ENCODE measurements at regions not wholly inside any gene's neighbourhood (a gene's known extent, or its start where the extent isn't known, plus 50 kb on each side); places are given as distances from the start of the nearest gene placed in this dataset.
A peak's percentile ranks its signal among the peaks of the same experiment; 100 is the strongest.

GRCh38 chr17:33517746-33518145, 224.7 kb upstream of the ASIC2 start:
- no peak for DNase-seq

GRCh38 chr17:33519692-33520091, 226.6 kb upstream of the ASIC2 start:
- DNase-seq = no peak

GRCh38 chr17:33520426-33521330, 227.6 kb upstream of the ASIC2 start:
- DNase-seq = peak; percentile 83

- no peak for DNase-seq
These were observed 228.7 kb upstream of the ASIC2 start for GRCh38 chr17:33521784-33522183.

DNA sequence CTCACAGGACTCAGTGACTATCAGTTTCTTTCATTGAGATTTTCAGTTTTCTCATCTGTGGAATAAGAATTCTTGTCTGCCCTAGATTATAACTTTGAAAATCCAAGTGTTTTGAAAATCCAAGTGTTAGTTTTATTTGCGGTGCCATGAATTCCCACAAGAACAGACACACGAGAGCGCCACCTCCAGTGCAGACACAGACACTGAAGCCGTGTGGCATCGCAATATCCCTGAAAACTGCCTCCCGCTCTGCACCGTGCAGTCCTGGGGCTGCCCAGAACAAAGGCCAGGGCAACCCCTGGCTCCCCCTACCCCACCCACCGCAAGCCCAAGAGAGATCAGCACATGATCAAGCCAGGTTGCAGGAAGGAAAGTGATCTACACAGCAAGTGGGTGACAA, 229.5 kb upstream of the ASIC2 start:
- DNase-seq = no peak

- DNase-seq = no peak
These were observed 230.5 kb upstream of the ASIC2 start for GRCh38 chr17:33523577-33523981.

GRCh38 chr17:33525186-33525585, 232.1 kb upstream of the ASIC2 start:
- no peak for DNase-seq

DNA sequence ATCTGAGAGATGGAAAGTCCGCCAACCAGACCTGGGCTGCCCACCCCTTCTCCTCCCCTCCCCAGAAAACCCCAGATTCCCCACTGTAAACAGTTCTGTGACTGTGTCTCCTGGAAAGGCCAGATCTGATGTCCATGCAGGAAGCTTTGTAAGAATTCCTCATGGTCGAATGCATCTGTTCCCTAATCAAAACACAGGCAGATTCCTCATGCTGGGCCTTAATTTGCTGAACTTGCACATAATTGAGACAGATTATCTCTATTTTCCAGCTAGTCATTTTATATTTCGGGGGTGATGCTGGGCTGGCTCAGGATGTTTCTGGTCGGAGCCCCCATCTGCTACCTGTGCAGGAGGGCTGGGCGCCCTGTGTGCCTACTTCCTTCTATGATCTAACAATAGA, 233.6 kb upstream of the ASIC2 start:
- DNase-seq = no peak

- DNase-seq = no peak
These were observed 234.2 kb upstream of the ASIC2 start for GRCh38 chr17:33527290-33527689.

DNA sequence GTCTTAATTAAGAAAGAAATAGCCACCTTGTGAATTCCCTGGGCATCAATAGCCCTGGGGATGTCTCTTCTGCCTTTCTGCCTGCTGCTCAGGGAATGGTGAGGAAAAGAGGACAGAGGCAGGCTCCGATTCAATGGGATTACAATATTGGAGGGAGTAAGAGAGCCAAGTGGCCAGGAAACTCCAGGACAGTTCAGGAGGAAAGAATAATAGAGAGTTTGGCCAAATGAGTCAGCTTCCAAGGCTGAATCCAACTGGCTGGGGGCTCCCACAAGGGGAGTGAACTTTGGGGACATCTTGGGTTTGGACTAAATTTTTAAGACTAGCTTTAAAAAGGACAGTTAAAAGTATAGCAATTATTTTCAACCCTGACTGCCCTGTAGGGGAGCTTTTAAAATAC, 235.8 kb upstream of the ASIC2 start:
- DNase-seq = no peak

DNA sequence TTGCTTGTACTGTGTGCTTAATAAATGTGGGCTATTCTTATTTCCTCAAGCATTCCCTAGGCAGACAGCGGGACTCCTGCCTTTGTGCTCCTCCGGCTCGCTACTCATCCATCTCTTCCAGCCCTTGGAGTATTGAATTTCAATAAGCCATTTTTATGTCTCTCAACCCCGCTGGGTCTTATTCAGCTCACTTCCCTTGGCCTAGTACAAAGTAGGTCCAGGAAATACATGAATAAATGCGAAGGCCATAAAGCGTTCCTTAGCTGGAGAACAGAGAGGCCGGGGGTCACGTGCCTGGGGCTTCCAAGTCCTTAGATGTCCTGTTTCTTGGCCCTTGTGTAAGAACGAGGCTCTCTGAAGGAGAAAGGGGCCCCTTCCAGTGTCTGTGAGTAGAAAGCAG, 236.7 kb upstream of the ASIC2 start:
- DNase-seq = no peak

DNA sequence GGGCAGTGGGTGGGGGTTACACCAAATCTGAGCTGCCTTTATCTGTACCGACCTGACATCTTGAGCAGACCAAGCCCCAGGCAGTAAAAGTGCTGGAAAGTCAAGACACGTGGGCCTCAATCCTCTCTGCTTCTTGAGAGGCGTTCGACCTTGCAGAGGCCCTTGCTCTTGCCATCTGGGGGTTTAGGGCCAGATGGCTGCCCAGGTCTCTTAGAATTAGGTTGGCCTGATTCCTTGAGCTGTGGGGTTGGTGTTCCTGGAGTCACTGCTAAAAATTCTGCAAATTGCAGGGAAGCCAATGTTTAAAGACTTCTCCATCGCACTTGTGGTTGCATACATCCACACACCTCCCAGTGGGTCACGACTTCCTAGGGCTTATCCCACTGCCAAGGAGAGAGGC, 238.2 kb upstream of the ASIC2 start:
- no peak for DNase-seq

GRCh38 chr17:33534087-33534486, 241.0 kb upstream of the ASIC2 start:
- no peak for DNase-seq

DNA sequence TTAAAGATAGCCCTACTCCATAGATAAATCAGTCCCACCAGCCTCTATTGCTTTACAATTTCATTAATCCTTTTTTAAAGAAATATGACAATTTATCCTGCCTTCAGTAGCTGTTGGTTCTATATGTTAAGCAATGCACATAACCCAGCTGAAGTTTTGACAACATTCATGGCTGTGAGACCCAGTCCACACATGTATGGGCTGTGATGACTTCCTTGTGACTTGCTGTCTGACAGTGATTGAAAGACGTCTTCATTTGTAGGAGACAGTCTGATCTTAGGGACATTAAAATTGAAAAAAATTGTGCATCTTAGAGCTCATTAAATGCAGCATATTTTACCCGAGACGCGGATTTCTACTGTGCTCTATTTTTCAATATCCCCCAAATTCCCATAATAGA, 252.0 kb upstream of the ASIC2 start:
- no peak for DNase-seq

DNA sequence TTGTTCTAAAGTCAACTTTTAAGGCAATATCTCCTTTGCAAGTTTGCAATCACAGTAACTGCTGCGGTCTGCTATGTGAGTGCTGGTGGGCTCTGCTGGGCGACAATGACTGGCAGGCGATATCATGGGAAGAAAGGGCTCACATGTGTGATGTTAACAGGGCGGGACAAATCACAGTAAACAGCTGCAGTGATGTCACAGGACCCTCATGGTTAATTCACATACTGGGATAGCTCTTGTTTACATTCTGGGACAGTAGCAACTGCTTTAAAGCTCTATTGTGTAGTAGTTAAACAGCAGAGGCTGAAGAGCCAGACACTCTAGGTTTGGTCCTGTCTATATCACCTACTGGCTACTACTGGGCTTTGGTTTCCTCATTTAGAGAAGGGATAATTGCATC, 257.2 kb upstream of the ASIC2 start:
- DNase-seq = no peak

GRCh38 chr17:33551075-33551474, 258.0 kb upstream of the ASIC2 start:
- no peak for DNase-seq

DNA sequence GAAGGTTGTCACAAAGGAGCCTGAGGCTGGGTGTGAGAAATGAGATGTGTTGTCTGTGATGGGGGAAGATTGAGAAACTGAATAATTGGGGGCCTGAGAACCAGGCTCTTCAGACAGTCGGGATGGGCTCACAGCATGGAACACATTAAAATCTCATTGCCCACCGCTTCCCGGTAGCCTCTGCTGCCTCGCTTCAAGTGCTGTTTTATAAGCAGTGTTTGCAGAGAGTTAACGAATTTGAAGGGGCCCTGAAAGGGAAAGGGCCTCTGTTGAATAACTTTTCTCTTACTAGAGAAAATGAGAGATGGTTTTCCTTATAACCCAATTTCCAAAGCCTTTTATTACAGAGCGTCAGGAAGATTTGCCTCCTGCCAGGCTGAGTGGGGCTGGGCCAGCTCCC, 258.8 kb upstream of the ASIC2 start:
- DNase-seq = no peak

DNA sequence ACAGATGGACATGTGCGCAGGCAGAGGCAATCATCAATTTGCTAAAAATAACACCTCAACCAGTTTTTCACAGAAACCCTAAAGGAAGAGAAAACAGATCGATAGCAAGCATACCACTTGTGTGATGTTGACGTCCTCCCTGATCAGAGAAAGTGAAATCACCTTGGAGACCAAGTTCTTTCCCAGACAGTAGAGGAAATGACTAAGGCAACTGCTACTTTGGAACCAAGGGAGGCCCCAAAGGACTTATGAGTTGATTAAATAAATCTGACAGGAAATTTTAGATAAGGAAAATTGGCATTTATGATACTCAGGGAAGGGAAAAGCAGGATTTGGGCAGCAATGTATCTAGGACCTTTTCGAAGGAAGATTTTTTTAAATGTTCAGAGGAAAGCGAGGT, 267.1 kb upstream of the ASIC2 start:
- no peak for DNase-seq

DNA sequence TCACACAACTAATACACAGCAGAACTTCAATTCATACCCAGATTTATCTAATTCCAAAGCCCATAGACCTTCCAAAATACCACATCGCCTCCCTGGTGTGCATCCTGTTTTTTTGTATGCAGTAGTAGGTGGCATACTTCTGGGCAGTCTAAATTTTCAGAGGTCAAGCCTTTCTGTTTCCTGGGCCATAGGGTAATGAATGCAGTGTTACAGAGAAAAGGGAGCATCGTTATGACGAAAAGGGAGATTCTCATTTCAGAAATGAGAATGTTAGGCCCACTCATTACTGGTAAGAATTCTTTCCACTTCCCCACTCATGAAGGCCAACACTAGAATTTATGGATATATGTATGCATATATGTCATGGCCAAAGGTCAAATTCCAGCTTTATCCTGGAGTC, 267.8 kb upstream of the ASIC2 start:
- DNase-seq = no peak

DNA sequence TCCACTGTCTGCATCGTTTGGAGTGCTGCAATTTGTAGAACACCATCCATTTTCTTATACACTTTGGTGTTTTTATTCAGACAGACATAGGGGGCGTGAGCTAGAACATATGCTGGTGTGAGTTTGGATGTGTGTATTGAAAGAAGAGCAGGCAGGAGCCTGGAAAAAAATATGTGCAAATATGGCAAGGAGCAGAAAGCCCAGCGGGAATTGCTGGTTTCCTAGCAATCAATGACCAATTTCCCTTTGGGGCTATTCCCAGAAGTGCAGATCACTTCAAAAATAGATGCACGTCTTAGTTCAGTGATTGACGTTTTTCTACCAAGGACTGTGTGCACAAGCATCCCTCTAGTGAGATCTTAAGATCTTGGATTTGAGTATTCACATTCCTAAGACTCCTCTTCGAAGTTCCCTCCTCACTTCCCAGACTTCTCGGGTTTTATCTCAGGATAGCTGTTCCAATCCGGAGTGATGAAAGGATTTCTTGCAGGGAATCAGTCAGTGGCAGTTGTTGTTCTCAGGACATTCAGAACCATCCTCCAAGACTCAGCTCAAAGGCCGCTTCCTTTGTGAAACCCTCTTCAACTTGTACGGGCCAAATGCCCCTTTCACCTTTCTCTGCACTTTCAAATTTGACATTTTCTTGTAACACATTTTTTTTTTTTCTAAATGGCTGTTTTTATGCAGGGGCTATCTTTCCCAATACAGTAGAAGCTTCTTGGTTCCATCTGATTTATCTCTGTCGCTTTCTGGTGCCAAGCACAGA, 268.7 kb upstream of the ASIC2 start:
- no peak for DNase-seq

DNA sequence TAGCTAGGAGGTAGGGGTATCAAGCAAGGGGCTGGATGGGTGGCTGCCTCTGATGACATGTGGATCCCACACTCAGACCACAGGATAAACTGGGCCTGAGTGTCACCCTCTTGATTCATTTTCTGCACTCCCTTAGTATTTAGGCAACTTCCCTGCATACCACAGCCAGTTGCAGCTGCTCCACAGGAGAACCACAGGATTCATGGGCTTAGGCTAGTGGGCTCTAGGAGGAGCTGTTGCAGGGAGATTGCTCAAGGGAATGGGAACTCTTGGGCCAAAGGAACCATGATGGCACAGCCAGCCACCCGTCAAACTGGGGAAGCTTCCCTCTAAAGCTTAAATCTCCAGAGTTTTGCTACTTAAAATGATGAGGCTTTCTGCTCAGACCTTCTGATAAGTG, 269.7 kb upstream of the ASIC2 start:
- DNase-seq = no peak

GRCh38 chr17:33564146-33564545, 271.1 kb upstream of the ASIC2 start:
- no peak for DNase-seq

DNA sequence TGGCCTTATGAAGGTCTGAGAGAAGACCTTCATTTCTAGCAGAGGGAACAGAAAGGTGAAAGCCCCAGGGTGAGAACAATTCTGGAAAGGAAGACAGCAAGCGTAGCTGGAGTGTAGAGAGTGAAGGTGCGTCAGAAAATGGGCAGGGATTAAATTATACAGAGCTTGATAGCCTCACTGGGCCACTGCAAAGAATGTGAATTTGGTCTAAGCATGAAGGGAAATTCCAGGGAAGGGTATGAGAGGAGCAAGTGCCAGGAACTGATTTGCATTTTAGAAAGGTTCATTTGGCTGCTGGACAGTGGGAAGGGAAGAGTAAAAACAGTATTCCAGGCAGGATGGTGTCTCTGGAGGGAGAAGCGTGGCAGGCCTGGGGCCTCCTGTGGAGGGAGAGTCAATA, 274.1 kb upstream of the ASIC2 start:
- DNase-seq = no peak

GRCh38 chr17:33572615-33573014, 279.5 kb upstream of the ASIC2 start:
- DNase-seq = no peak
